Activated B cell treated with CpG ODN at 0.5 μM for 24 hours (primary cell): ENCODE measurements at regions not wholly inside any gene's neighbourhood (a gene's known extent, or its start where the extent isn't known, plus 50 kb on each side); places are given as distances from the start of the nearest gene placed in this dataset.

Experiments
- ATAC-seq: fragments of 200-7000 bp; cut with Tn5 transposase; one replicate; pipeline ENCODE4 v1.10.0; 2021; ENCODE audit warnings: low read depth, mild to moderate bottlenecking, moderate library complexity
- CTCF ChIA-PET: fragments of 350-600 bp; sonication (Branson Sonifier 250); formaldehyde crosslinking; loops from one replicate; lab custom pipeline; 2021; ENCODE audit warnings: antibody characterized with exemption; lab: Charles Lee
- POLR2A ChIA-PET: fragments of 350-600 bp; sonication (Branson Sonifier 250); formaldehyde crosslinking; loops from one replicate; lab custom pipeline; 2021; ENCODE audit warnings: antibody characterized with exemption; lab: Charles Lee
- DNase-seq: peaks from one replicate; pipeline ENCODE4 v3.0.0; 2022
- H3K27ac Mint-ChIP-seq: one replicate; pipeline ENCODE4 v1.8.0; 2020; ENCODE audit warnings: mixed read lengths
- H3K27me3 Mint-ChIP-seq: one replicate; pipeline ENCODE4 v1.8.0; 2021; ENCODE audit warnings: mixed read lengths
- H3K36me3 Mint-ChIP-seq: one replicate; pipeline ENCODE4 v1.8.0; 2021; ENCODE audit warnings: low read depth, mixed read lengths
- H3K4me1 Mint-ChIP-seq: one replicate; pipeline ENCODE4 v1.8.0; 2021; ENCODE audit warnings: mixed read lengths
- H3K4me3 Mint-ChIP-seq: one replicate; pipeline ENCODE4 v1.8.0; 2020; ENCODE audit warnings: mild to moderate bottlenecking, mixed read lengths
- H3K9me3 Mint-ChIP-seq: one replicate; pipeline ENCODE4 v1.8.0; 2020; ENCODE audit warnings: mixed read lengths
- intact Hi-C: fragments of 100-400 bp; cut with micrococcal nuclease; formaldehyde crosslinking; loops from one replicate; pipeline ENCODE4 v1.15.1; 2024
- TF ChIP-seq, protein P1 (sequence below): fragments of 200-600 bp; IDR thresholded peaks from one replicate; pipeline ENCODE4 v1.8.0; 2022; ENCODE audit warnings: antibody characterized with exemption, mild to moderate bottlenecking

GRCh38 chr2:228602288-228602687 is 420.8 kb upstream of the SPHKAP start:
- Mint-ChIP-seq H3K4me1 (no peaks in the 10 kb centered on the region), H3K27me3 (no peaks in the 10 kb centered on the region), H3K4me3 (no peak overlapping the region), H3K27ac (no peak overlapping the region), H3K36me3 (no peaks in the 10 kb centered on the region), H3K9me3 (no peaks in the 10 kb centered on the region)
- POLR2A ChIA-PET = no interaction called here
- CTCF ChIA-PET = no interaction called here
- ATAC-seq = no peak
- TF ChIP-seq, protein P1, sequence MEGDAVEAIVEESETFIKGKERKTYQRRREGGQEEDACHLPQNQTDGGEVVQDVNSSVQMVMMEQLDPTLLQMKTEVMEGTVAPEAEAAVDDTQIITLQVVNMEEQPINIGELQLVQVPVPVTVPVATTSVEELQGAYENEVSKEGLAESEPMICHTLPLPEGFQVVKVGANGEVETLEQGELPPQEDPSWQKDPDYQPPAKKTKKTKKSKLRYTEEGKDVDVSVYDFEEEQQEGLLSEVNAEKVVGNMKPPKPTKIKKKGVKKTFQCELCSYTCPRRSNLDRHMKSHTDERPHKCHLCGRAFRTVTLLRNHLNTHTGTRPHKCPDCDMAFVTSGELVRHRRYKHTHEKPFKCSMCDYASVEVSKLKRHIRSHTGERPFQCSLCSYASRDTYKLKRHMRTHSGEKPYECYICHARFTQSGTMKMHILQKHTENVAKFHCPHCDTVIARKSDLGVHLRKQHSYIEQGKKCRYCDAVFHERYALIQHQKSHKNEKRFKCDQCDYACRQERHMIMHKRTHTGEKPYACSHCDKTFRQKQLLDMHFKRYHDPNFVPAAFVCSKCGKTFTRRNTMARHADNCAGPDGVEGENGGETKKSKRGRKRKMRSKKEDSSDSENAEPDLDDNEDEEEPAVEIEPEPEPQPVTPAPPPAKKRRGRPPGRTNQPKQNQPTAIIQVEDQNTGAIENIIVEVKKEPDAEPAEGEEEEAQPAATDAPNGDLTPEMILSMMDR = no peak
- no peak for DNase-seq
- intact Hi-C loops = no loop called here

GRCh38 chr2:228600265-228600664 is 418.8 kb upstream of the SPHKAP start:
- Mint-ChIP-seq H3K27me3 (no peaks in the 10 kb centered on the region), H3K36me3 (no peaks in the 10 kb centered on the region), H3K9me3 (no peaks in the 10 kb centered on the region), H3K27ac (no peak overlapping the region), H3K4me3 (no peak overlapping the region), H3K4me1 (no peaks in the 10 kb centered on the region)
- no peak for DNase-seq
- POLR2A ChIA-PET = no interaction called here
- no peak for ATAC-seq
- TF ChIP-seq, protein P1 = no peak
- CTCF ChIA-PET = no interaction called here
- intact Hi-C loops = no loop called here

GRCh38 chr2:228599781-228600180 is 418.3 kb upstream of the SPHKAP start:
- no peak for ATAC-seq
- H3K9me3 Mint-ChIP-seq = no peaks in the 10 kb centered on the region
- H3K27me3 Mint-ChIP-seq = no peaks in the 10 kb centered on the region
- intact Hi-C loops = no loop called here
- TF ChIP-seq, protein P1 = no peak
- H3K36me3 Mint-ChIP-seq = no peaks in the 10 kb centered on the region
- ChIA-PET CTCF (no interaction called here), POLR2A (no interaction called here)
- no peaks in the 10 kb centered on the region for H3K4me1 Mint-ChIP-seq
- H3K27ac Mint-ChIP-seq = no peak overlapping the region
- DNase-seq = no peak
- no peak overlapping the region for H3K4me3 Mint-ChIP-seq

DNA sequence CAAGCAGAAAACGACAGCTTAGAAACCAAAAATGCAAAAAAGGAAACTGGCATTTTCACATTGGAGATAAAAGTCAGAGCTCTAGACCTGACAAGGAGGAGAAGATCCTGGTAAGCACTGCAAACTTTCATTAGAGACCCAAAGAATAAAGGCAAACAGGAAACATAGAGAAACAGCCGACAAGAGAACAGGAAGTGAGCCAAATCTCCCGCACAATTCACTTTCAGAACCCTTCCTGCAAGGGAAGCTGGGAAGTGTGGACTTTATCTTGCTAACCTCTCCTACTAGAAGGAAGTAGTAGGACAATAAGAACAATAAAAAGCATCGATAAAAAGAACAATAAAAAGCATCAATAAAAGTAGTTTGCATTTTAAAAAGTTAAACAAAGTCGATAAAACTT is 417.8 kb upstream of the SPHKAP start:
- no peak overlapping the region for H3K27ac Mint-ChIP-seq
- no peaks in the 10 kb centered on the region for H3K4me1 Mint-ChIP-seq
- TF ChIP-seq, protein P1 = no peak
- H3K4me3 Mint-ChIP-seq = no peak overlapping the region
- ChIA-PET POLR2A (no interaction called here), CTCF (no interaction called here)
- intact Hi-C loops = no loop called here
- H3K27me3 Mint-ChIP-seq = no peaks in the 10 kb centered on the region
- no peak for DNase-seq
- H3K36me3 Mint-ChIP-seq = no peaks in the 10 kb centered on the region
- no peaks in the 10 kb centered on the region for H3K9me3 Mint-ChIP-seq
- ATAC-seq = no peak

DNA sequence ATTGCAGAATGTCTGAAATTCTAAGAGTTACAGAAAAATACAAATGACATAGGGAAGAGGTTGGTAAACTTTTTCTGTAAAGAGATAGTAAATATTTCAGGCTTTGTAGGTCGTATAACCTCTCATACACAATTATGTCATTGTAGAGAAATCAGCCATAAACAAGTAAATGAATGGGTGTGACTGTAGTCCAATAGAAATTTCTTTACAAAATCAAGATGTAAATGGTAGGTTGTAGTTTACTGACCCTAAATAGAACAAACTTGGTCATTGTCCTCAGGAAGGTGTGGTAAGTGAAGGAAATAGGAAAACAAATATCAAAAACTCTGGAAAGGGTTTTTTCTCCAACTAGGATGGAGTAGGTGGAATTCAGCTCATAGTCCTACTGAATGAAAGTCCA is 415.5 kb upstream of the SPHKAP start:
- no peaks in the 10 kb centered on the region for H3K36me3 Mint-ChIP-seq
- intact Hi-C loops = no loop called here
- CTCF ChIA-PET = no interaction called here
- TF ChIP-seq, protein P1 = no peak
- no peak overlapping the region for H3K4me3 Mint-ChIP-seq
- ATAC-seq = no peak
- H3K4me1 Mint-ChIP-seq = no peaks in the 10 kb centered on the region
- POLR2A ChIA-PET = no interaction called here
- H3K27ac Mint-ChIP-seq = no peak overlapping the region
- no peaks in the 10 kb centered on the region for H3K27me3 Mint-ChIP-seq
- no peaks in the 10 kb centered on the region for H3K9me3 Mint-ChIP-seq
- DNase-seq = no peak
